OCI-M1 (cell line): ENCODE measurements at regions not wholly inside any gene's neighbourhood (a gene's known extent, or its start where the extent isn't known, plus 50 kb on each side); places are given as distances from the start of the nearest gene placed in this dataset.
A peak's percentile ranks its signal among the peaks of the same experiment; 100 is the strongest.

Experiments
- DNase-seq: peaks from one replicate; lab custom pipeline; 2025; lab: John Stamatoyannopoulos, UW

- no peak for DNase-seq
These were observed 107.1 kb upstream of the TSHZ2 start for GRCh38 chr20:52864916-52865605.

GRCh38 chr20:52859156-52859876 is 112.8 kb upstream of the TSHZ2 start:
- DNase-seq = no peak

- no peak for DNase-seq
These were observed 119.4 kb upstream of the TSHZ2 start for GRCh38 chr20:52852714-52853113.

- DNase-seq = no peak
These were observed 124.3 kb upstream of the TSHZ2 start for GRCh38 chr20:52847731-52848359.

- no peak for DNase-seq
These were observed 125.0 kb upstream of the TSHZ2 start for GRCh38 chr20:52847029-52847660.

GRCh38 chr20:52845044-52845443 is 127.1 kb upstream of the TSHZ2 start:
- DNase-seq = no peak

GRCh38 chr20:52843425-52843824 is 128.7 kb upstream of the TSHZ2 start:
- DNase-seq = no peak

- DNase-seq = no peak
These were observed 131.2 kb upstream of the TSHZ2 start for GRCh38 chr20:52841003-52841402.

GRCh38 chr20:52840041-52840440 is 132.1 kb upstream of the TSHZ2 start:
- no peak for DNase-seq

- no peak for DNase-seq
These were observed 133.5 kb upstream of the TSHZ2 start for GRCh38 chr20:52838510-52839241.

- DNase-seq = no peak
These were observed 134.8 kb upstream of the TSHZ2 start for GRCh38 chr20:52837378-52837777.

- DNase-seq = no peak
These were observed 138.3 kb upstream of the TSHZ2 start for GRCh38 chr20:52833901-52834300.

- DNase-seq = no peak
These were observed 139.9 kb upstream of the TSHZ2 start for GRCh38 chr20:52832151-52832774.

- no peak for DNase-seq
These were observed 141.6 kb upstream of the TSHZ2 start for GRCh38 chr20:52830598-52830997.

- DNase-seq = no peak
These were observed 143.0 kb upstream of the TSHZ2 start for GRCh38 chr20:52829111-52829510.

GRCh38 chr20:52828199-52828598 is 144.0 kb upstream of the TSHZ2 start:
- DNase-seq = no peak

- DNase-seq = no peak
These were observed 145.4 kb upstream of the TSHZ2 start for GRCh38 chr20:52826722-52827121.

GRCh38 chr20:52826321-52826720 is 145.8 kb upstream of the TSHZ2 start:
- no peak for DNase-seq

- peak; percentile 51 for DNase-seq
These were observed 147.5 kb upstream of the TSHZ2 start for GRCh38 chr20:52824494-52825216.

GRCh38 chr20:52823303-52823702 is 148.9 kb upstream of the TSHZ2 start:
- DNase-seq = no peak
